BJ (cell line): ENCODE measurements at regions not wholly inside any gene's neighbourhood (a gene's known extent, or its start where the extent isn't known, plus 50 kb on each side); places are given as distances from the start of the nearest gene placed in this dataset.

Experiments used
- CTCF ChIA-PET: fragments of 350-600 bp; formaldehyde crosslinking; extraction: SDS; loops from one replicate; lab custom pipeline; 2021; ENCODE audit warnings: antibody characterized with exemption, inconsistent platforms; lab: Yijun Ruan, JAX
- POLR2A ChIA-PET: fragments of 300-600 bp; sonication (Branson Sonifier 250); formaldehyde crosslinking; extraction: SDS; loops from one replicate; lab custom pipeline; 2021; ENCODE audit warnings: antibody characterized with exemption; lab: Charles Lee
- DNase-seq: peaks from one replicate; pipeline ENCODE4 v3.0.0-alpha.2; 2011; ENCODE audit warnings: low read depth
- H3K27me3 ChIP-seq: 2 replicates; pipeline ENCODE4 v1.6.0; 2011; ENCODE audit warnings: low read length; ENCODE audit not compliant: control insufficient read depth, insufficient read depth
- H3K36me3 ChIP-seq: 2 replicates; pipeline ENCODE4 v1.5.1; 2011; ENCODE audit warnings: low read length; ENCODE audit not compliant: control insufficient read depth, insufficient read depth
- H3K4me3 ChIP-seq: 2 replicates; pipeline ENCODE4 v1.5.1; 2011; ENCODE audit warnings: low read depth, mild to moderate bottlenecking, control low read depth, low read length
- TF ChIP-seq, protein P1 (sequence below): IDR thresholded peaks from 2 replicates; pipeline ENCODE4 v1.5.1; 2011; ENCODE audit warnings: low read depth, mild to moderate bottlenecking, control low read depth, inconsistent platforms, low read length, moderate library complexity; ENCODE audit not compliant: insufficient read depth

DNA sequence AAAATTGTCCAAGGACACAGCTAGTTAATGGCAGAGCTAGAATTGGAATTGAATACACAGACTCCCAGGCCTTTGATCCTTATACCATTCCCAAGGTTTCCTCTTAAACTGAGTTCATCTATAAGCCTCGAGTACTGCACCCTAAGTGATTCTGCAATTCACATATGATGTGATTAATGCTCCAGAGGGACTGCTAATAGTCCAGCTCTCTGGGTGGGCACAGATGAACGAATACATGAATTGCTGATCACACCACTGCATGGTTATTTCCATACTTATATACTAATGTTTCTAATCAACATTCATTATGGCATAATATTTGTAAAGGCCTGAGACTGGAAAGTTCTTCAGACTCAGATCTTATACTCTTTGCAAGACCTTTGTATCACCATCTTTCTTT lies 101.8 kb downstream of the NUFIP1 start:
- Histone ChIP-seq H3K36me3 (no peaks in the 10 kb centered on the region), H3K27me3 (no peaks in the 10 kb centered on the region), H3K4me3 (no peak overlapping the region)
- TF ChIP-seq, protein P1, sequence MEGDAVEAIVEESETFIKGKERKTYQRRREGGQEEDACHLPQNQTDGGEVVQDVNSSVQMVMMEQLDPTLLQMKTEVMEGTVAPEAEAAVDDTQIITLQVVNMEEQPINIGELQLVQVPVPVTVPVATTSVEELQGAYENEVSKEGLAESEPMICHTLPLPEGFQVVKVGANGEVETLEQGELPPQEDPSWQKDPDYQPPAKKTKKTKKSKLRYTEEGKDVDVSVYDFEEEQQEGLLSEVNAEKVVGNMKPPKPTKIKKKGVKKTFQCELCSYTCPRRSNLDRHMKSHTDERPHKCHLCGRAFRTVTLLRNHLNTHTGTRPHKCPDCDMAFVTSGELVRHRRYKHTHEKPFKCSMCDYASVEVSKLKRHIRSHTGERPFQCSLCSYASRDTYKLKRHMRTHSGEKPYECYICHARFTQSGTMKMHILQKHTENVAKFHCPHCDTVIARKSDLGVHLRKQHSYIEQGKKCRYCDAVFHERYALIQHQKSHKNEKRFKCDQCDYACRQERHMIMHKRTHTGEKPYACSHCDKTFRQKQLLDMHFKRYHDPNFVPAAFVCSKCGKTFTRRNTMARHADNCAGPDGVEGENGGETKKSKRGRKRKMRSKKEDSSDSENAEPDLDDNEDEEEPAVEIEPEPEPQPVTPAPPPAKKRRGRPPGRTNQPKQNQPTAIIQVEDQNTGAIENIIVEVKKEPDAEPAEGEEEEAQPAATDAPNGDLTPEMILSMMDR = no peak
- ChIA-PET POLR2A (no interaction called here), CTCF (interaction anchor here (1.0 to 1.4 kb wide), 2 partner anchors 58 to 404 kb away, joined by 3 to 4 read pairs; no protein-coding TSS in a partner anchor)
- DNase-seq = no peak

DNA sequence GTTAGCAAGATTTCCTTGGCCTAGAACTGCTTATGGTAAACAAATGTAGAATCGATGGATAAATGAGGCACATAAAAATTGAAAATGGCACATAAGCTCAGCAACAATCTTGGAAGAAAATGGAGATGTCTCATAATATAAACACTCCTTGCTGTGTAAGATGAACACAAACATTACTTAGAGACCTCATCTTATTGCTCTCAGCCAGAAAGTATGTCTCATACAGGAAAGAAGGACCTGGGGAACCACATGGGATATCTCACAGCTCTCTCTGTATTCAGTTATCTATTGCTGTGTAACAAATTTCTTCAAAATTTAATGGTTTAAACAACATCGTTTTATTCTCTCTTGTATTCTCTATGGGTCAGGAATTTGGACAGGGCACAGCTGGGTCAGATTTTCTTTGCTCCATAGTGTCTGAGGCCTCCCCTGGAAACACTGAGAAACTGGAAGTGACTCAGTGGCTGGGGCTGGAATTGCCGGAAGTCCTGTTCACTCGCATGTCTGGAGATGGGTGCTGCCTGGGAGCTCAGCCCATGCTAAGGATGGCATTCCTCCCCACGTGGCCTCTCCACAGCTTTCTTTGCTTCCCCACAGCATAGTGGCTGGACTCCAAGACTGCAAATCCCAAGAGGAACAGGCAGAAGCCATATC lies 105.1 kb downstream of the NUFIP1 start:
- POLR2A ChIA-PET = no interaction called here
- H3K27me3 ChIP-seq = no peaks in the 10 kb centered on the region
- H3K36me3 ChIP-seq = no peaks in the 10 kb centered on the region
- CTCF ChIA-PET = interaction anchor here (0.7 to 1.6 kb wide), 4 partner anchors 8 to 405 kb away, joined by 3 to 4 read pairs (median 3); no protein-coding TSS in a partner anchor
- H3K4me3 ChIP-seq = no peak overlapping the region
- TF ChIP-seq, protein P1 = no peak
- peak; percentile 31 for DNase-seq

DNA sequence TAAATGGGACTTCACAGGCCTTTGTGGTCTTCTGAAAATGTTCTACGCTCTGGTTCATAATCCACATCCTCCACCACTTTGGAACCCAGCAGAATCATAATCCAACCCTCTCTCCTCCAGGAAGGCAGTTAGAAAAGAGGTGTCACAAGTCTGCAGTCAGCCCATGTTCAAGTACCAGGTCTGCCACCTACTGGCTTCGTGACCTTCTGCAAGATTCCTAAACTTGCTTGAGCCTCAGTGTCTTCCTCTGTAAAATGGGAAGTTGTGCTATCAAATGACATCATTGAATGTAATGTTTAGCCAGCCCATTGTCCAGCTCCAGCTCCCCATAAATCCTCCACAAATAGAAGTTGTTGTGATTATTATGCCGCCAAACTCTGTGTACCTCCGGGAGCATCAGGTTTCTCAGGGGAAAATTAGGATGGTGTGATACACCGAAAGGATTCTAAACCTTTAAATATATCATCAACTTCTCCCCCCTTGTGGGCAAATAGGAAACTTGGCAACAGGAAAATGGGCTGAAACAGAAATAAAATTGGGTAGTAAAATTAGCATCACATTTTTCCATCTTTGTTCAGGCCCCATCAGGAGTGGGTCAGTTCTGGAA lies 109.7 kb downstream of the NUFIP1 start:
- H3K36me3 ChIP-seq = no peaks in the 10 kb centered on the region
- no peak overlapping the region for H3K4me3 ChIP-seq
- TF ChIP-seq, protein P1 = peak; percentile 51
- DNase-seq = no peak
- POLR2A ChIA-PET = no interaction called here
- CTCF ChIA-PET = interaction anchor here (0.8 to 1.6 kb wide), 2 partner anchors 59 to 396 kb away, joined by 3 to 6 read pairs; no protein-coding TSS in a partner anchor
- H3K27me3 ChIP-seq = no peaks in the 10 kb centered on the region

GRCh38 chr13:44876782-44877324 lies 112.4 kb downstream of the NUFIP1 start:
- POLR2A ChIA-PET = no interaction called here
- no peaks in the 10 kb centered on the region for H3K27me3 ChIP-seq
- no peak for DNase-seq
- H3K4me3 ChIP-seq = no peak overlapping the region
- CTCF ChIA-PET = interaction anchor here (0.5 to 1.5 kb wide), 4 partner anchors 9 to 165 kb away, joined by 3 to 4 read pairs (median 3); no protein-coding TSS in a partner anchor
- TF ChIP-seq, protein P1 = peak; percentile 23; the same call in 1 of the 2 replicates
- no peaks in the 10 kb centered on the region for H3K36me3 ChIP-seq
